ENCODE measurements at regions not wholly inside any gene's neighbourhood (a gene's known extent, or its start where the extent isn't known, plus 50 kb on each side); places are given as distances from the start of the nearest gene placed in this dataset.
"Not testable (repeated sequence)": the region's sequence is repeated elsewhere in the genome, so short reads cannot be mapped to it uniquely, and the experiment has no call there.

GRCh38 chr1:115450501-115451040 lies 112.5 kb upstream of the NGF start:
- no peaks in the 10 kb centered on the region for H3K36me3 ChIP-seq (ENCODE audit: insufficient read depth, low read length)

GRCh38 chr1:115448282-115449044 lies 110.4 kb upstream of the NGF start:
- no peak for DNase-seq (ENCODE audit: low read depth, low spot score)
- TF ChIP-seq POLR2AphosphoS5 (IDR thresholded peaks at IDR 0.05; ENCODE audit: borderline replicate concordance, low read depth, low read length): no peak
- TF ChIP-seq EZH2 (IDR thresholded peaks at IDR 0.05): no peak
- no peak for TF ChIP-seq FOXP2 (optimal IDR thresholded peaks at IDR 0.05; ENCODE audit: control extremely low read depth, extremely low read length, insufficient read depth)
- Histone ChIP-seq H3K36me3 (ENCODE audit: insufficient read depth, low read length) (no peaks in the 10 kb centered on the region), H3K4me3 (no peak overlapping the region), H3K27ac (no peak overlapping the region), H3K9ac (ENCODE audit: insufficient read length) (no peak overlapping the region), H3K9me3 (ENCODE audit: low read depth, low read length) (no peaks in the 10 kb centered on the region)

More at GRCh38 chr1:115450501-115451040, 112.5 kb upstream of the NGF start:
- H3K9me3 ChIP-seq (ENCODE audit: low read depth, low read length): no peaks in the 10 kb centered on the region
- TF ChIP-seq POLR2AphosphoS5 (IDR thresholded peaks at IDR 0.05; ENCODE audit: borderline replicate concordance, low read depth, low read length) (no peak), FOXP2 (optimal IDR thresholded peaks at IDR 0.05; ENCODE audit: control extremely low read depth, extremely low read length, insufficient read depth) (no peak), EZH2 (IDR thresholded peaks at IDR 0.05) (no peak)
- no peak overlapping the region for H3K27ac ChIP-seq
- no peak overlapping the region for H3K9ac ChIP-seq (ENCODE audit: insufficient read length)
- no peak for DNase-seq (ENCODE audit: low read depth, low spot score)
- H3K4me3 ChIP-seq: no peak overlapping the region

GRCh38 chr1:115447672-115448071 lies 109.6 kb upstream of the NGF start:
- no peak for DNase-seq (ENCODE audit: low read depth, low spot score)
- Histone ChIP-seq H3K36me3 (ENCODE audit: insufficient read depth, low read length) (no peaks in the 10 kb centered on the region), H3K4me3 (no peak overlapping the region), H3K9ac (ENCODE audit: insufficient read length) (no peak overlapping the region), H3K9me3 (ENCODE audit: low read depth, low read length) (no peaks in the 10 kb centered on the region), H3K27ac (no peak overlapping the region)
- no peak for TF ChIP-seq POLR2AphosphoS5 (IDR thresholded peaks at IDR 0.05; ENCODE audit: borderline replicate concordance, low read depth, low read length)
- TF ChIP-seq FOXP2 (optimal IDR thresholded peaks at IDR 0.05; ENCODE audit: control extremely low read depth, extremely low read length, insufficient read depth): no peak
- TF ChIP-seq EZH2 (IDR thresholded peaks at IDR 0.05): no peak

- Histone ChIP-seq H3K27ac (no peak overlapping the region), H3K9ac (ENCODE audit: insufficient read length) (no peak overlapping the region), H3K36me3 (ENCODE audit: insufficient read depth, low read length) (no peaks in the 10 kb centered on the region), H3K9me3 (ENCODE audit: low read depth, low read length) (no peaks in the 10 kb centered on the region), H3K4me3 (no peak overlapping the region)
- TF ChIP-seq POLR2AphosphoS5 (IDR thresholded peaks at IDR 0.05; ENCODE audit: borderline replicate concordance, low read depth, low read length) (no peak), EZH2 (IDR thresholded peaks at IDR 0.05) (no peak)
- DNase-seq (ENCODE audit: low read depth, low spot score): no peak
Observed at GRCh38 chr1:115445090-115445489, 107.0 kb upstream of the NGF start.

GRCh38 chr1:115440733-115441132 lies 102.7 kb upstream of the NGF start:
- TF ChIP-seq FOXP2 (optimal IDR thresholded peaks at IDR 0.05; ENCODE audit: control extremely low read depth, extremely low read length, insufficient read depth) (no peak), POLR2AphosphoS5 (IDR thresholded peaks at IDR 0.05; ENCODE audit: borderline replicate concordance, low read depth, low read length) (no peak), EZH2 (IDR thresholded peaks at IDR 0.05) (no peak)
- no peak overlapping the region for H3K27ac ChIP-seq
- no peak overlapping the region for H3K9ac ChIP-seq (ENCODE audit: insufficient read length)
- H3K36me3 ChIP-seq (ENCODE audit: insufficient read depth, low read length): no peaks in the 10 kb centered on the region
- no peak for DNase-seq (ENCODE audit: low read depth, low spot score)
- H3K9me3 ChIP-seq (ENCODE audit: low read depth, low read length): no peaks in the 10 kb centered on the region
- H3K4me3 ChIP-seq: no peak overlapping the region

GRCh38 chr1:115439520-115439919 lies 101.5 kb upstream of the NGF start:
- H3K4me3 ChIP-seq; H3K36me3 ChIP-seq (ENCODE audit: insufficient read depth, low read length); H3K9ac ChIP-seq (ENCODE audit: insufficient read length); DNase-seq (ENCODE audit: low read depth, low spot score); H3K27ac ChIP-seq; H3K9me3 ChIP-seq (ENCODE audit: low read depth, low read length): not testable (repeated sequence)

- DNase-seq (ENCODE audit: low read depth, low spot score): no peak
- no peak for TF ChIP-seq POLR2AphosphoS5 (IDR thresholded peaks at IDR 0.05; ENCODE audit: borderline replicate concordance, low read depth, low read length)
- no peak for TF ChIP-seq EZH2 (IDR thresholded peaks at IDR 0.05)
- no peak for TF ChIP-seq FOXP2 (optimal IDR thresholded peaks at IDR 0.05; ENCODE audit: control extremely low read depth, extremely low read length, insufficient read depth)
Observed at GRCh38 chr1:115437196-115437595, 99.1 kb upstream of the NGF start.

GRCh38 chr1:115436596-115436995 lies 98.5 kb upstream of the NGF start:
- DNase-seq (ENCODE audit: low read depth, low spot score): no peak
- H3K36me3 ChIP-seq (ENCODE audit: insufficient read depth, low read length): no peaks in the 10 kb centered on the region
- H3K9me3 ChIP-seq (ENCODE audit: low read depth, low read length): no peaks in the 10 kb centered on the region
- no peak overlapping the region for H3K27ac ChIP-seq
- no peak overlapping the region for H3K9ac ChIP-seq (ENCODE audit: insufficient read length)
- no peak for TF ChIP-seq EZH2 (IDR thresholded peaks at IDR 0.05)
- no peak for TF ChIP-seq POLR2AphosphoS5 (IDR thresholded peaks at IDR 0.05; ENCODE audit: borderline replicate concordance, low read depth, low read length)
- TF ChIP-seq FOXP2 (optimal IDR thresholded peaks at IDR 0.05; ENCODE audit: control extremely low read depth, extremely low read length, insufficient read depth): no peak
- no peak overlapping the region for H3K4me3 ChIP-seq

More at GRCh38 chr1:115437196-115437595, 99.1 kb upstream of the NGF start:
- H3K9me3 ChIP-seq (ENCODE audit: low read depth, low read length): no peaks in the 10 kb centered on the region
- no peak overlapping the region for H3K9ac ChIP-seq (ENCODE audit: insufficient read length)
- no peak overlapping the region for H3K27ac ChIP-seq
- H3K36me3 ChIP-seq (ENCODE audit: insufficient read depth, low read length): no peaks in the 10 kb centered on the region
- H3K4me3 ChIP-seq: no peak overlapping the region

GRCh38 chr1:115433483-115433882 lies 95.4 kb upstream of the NGF start:
- H3K36me3 ChIP-seq (ENCODE audit: insufficient read depth, low read length): no peaks in the 10 kb centered on the region
- TF ChIP-seq EZH2 (IDR thresholded peaks at IDR 0.05): no peak
- TF ChIP-seq POLR2AphosphoS5 (IDR thresholded peaks at IDR 0.05; ENCODE audit: borderline replicate concordance, low read depth, low read length): no peak
- TF ChIP-seq FOXP2 (optimal IDR thresholded peaks at IDR 0.05; ENCODE audit: control extremely low read depth, extremely low read length, insufficient read depth): no peak
- H3K9ac ChIP-seq (ENCODE audit: insufficient read length): no peak overlapping the region
- H3K4me3 ChIP-seq: no peak overlapping the region
- no peak overlapping the region for H3K27ac ChIP-seq
- H3K9me3 ChIP-seq (ENCODE audit: low read depth, low read length): no peaks in the 10 kb centered on the region
- DNase-seq (ENCODE audit: low read depth, low spot score): no peak
